ENCODE measurements at regions not wholly inside any gene's neighbourhood (a gene's known extent, or its start where the extent isn't known, plus 50 kb on each side); places are given as distances from the start of the nearest gene placed in this dataset.

GRCh38 chr16:13767215-13767614 is 152.7 kb upstream of the ERCC4 start:
- H3K9ac ChIP-seq (ENCODE audit: extremely low read depth, insufficient read length, low read length), result no peak overlapping the region
- no CpG with 5 or more reads among the region's 7 CpGs for WGBS (ENCODE audit: extremely low coverage, insufficient read length, low lambda C conversion rate)
- H3K14ac ChIP-seq (ENCODE audit: insufficient read depth, low read length), result no peak overlapping the region
- Mint-ChIP-seq H3K9me3 (no peaks in the 10 kb centered on the region), H3K27ac (no peak overlapping the region; a peak in 1 of 7 replicates), H3K4me3 (no peak overlapping the region), H3K27me3 (ENCODE audit: low read depth) (peaks cover 6% of the 10 kb centered on the region), H3K36me3 (ENCODE audit: insufficient read depth in 1 of 3, low read depth in 3 of 3) (no peaks in the 10 kb centered on the region), H3K4me1 (0 out of 4 replicates have a peak, but pooled peaks cover 3 to 6% of the 10 kb centered on the region in 2 experiments)
- H3K4me1 ChIP-seq (ENCODE audit: insufficient read depth, low read length), result no peaks in the 10 kb centered on the region
- no peak overlapping the region for H3K4me2 ChIP-seq (ENCODE audit: insufficient read depth, insufficient read length, low read length)
- DNase-seq, result no peak
- no peak overlapping the region for H3K4ac ChIP-seq (ENCODE audit: low read depth, low read length)
- no peaks in the 10 kb centered on the region for H3K79me1 ChIP-seq (ENCODE audit: insufficient read depth, low read depth, low read length, poor library complexity, severe bottlenecking)
- H3K27ac ChIP-seq (ENCODE audit: insufficient read length, low read depth, low read length), result no peak overlapping the region
- H4K5ac ChIP-seq (ENCODE audit: insufficient read length, low read depth, low read length), result no peak overlapping the region
- H3K23ac ChIP-seq (ENCODE audit: insufficient read length, low read depth, low read length), result no peak overlapping the region
- no peaks in the 10 kb centered on the region for H3K23me2 ChIP-seq (ENCODE audit: insufficient read length, low read depth, low read length, poor library complexity, severe bottlenecking)
- no peak overlapping the region for H2AK5ac ChIP-seq (ENCODE audit: insufficient read length, low read length)
- H4K91ac ChIP-seq (ENCODE audit: insufficient read length, low read depth, low read length), result no peak overlapping the region
- no peak overlapping the region for H3T11ph ChIP-seq (ENCODE audit: low read length)
- no peaks in the 10 kb centered on the region for H4K20me1 ChIP-seq (ENCODE audit: control insufficient read depth, insufficient read depth, insufficient read length)
- H2BK12ac ChIP-seq (ENCODE audit: insufficient read length, low read depth, low read length), result no peak overlapping the region
- peak; percentile 67 for TF ChIP-seq CTCF (conservative IDR thresholded peaks at IDR 0.05)
- H2BK15ac ChIP-seq (ENCODE audit: low read depth, low read length), result no peak overlapping the region
- H3K9me3 ChIP-seq (ENCODE audit: control insufficient read depth, low read depth, low read length), result no peaks in the 10 kb centered on the region
- no peak overlapping the region for H4K8ac ChIP-seq (replicated peaks; ENCODE audit: insufficient read length, low read depth, low read length)
- H3K27me3 ChIP-seq (ENCODE audit: insufficient read depth, low read length), result no peaks in the 10 kb centered on the region
- H2BK20ac ChIP-seq (ENCODE audit: low read depth, low read length, poor library complexity, severe bottlenecking), result no peak overlapping the region
- no peaks in the 10 kb centered on the region for H3K79me2 ChIP-seq (ENCODE audit: insufficient read depth, low read length)
- H2BK120ac ChIP-seq (ENCODE audit: low read depth, low read length, poor library complexity, severe bottlenecking), result no peak overlapping the region
- H2BK5ac ChIP-seq (ENCODE audit: insufficient read length, low read length), result no peak overlapping the region
- H3K56ac ChIP-seq (ENCODE audit: insufficient read length, low read depth, low read length), result no peak overlapping the region
- no peak overlapping the region for H2AFZ ChIP-seq (ENCODE audit: low read length)
- H3K18ac ChIP-seq (ENCODE audit: insufficient read length, low read depth, low read length), result no peak overlapping the region
